ENCODE measurements at regions not wholly inside any gene's neighbourhood (a gene's known extent, or its start where the extent isn't known, plus 50 kb on each side); places are given as distances from the start of the nearest gene placed in this dataset.

DNA sequence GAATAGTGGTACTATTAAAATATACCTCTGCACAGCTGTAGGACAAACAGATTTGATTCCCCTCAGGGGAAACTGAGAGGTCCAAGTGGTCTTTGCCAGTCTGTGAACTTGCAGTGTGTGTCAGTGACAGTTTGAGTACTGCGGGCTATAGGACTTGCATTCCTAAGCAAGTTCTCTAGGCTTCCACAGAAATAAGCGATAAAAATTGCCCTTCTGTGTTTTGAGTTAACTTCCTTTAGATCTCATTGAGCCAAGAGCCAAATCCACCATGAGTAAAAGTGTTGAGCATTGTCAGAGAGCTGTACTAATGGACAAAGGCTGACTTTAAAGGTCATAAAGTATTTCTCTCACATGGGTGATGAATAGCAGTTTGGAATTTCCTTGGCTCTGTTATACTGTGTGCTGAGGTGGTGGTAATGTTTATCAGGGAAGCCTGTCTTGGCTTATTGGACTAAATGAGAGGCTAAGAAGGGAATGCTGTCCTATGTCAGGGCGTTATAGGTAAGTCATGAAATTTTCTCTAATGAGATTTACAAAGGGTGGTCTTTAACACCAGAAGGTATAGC lies 122.6 kb upstream of the MAP3K7 start:
- TF ChIP-seq, protein P1, sequence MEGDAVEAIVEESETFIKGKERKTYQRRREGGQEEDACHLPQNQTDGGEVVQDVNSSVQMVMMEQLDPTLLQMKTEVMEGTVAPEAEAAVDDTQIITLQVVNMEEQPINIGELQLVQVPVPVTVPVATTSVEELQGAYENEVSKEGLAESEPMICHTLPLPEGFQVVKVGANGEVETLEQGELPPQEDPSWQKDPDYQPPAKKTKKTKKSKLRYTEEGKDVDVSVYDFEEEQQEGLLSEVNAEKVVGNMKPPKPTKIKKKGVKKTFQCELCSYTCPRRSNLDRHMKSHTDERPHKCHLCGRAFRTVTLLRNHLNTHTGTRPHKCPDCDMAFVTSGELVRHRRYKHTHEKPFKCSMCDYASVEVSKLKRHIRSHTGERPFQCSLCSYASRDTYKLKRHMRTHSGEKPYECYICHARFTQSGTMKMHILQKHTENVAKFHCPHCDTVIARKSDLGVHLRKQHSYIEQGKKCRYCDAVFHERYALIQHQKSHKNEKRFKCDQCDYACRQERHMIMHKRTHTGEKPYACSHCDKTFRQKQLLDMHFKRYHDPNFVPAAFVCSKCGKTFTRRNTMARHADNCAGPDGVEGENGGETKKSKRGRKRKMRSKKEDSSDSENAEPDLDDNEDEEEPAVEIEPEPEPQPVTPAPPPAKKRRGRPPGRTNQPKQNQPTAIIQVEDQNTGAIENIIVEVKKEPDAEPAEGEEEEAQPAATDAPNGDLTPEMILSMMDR (IDR thresholded peaks at IDR 0.05; ENCODE audit: borderline replicate concordance, insufficient read depth, low read depth, low read length) = no peak
- no peak overlapping the region for H3K4me3 ChIP-seq (ENCODE audit: low read depth, low read length)

DNA sequence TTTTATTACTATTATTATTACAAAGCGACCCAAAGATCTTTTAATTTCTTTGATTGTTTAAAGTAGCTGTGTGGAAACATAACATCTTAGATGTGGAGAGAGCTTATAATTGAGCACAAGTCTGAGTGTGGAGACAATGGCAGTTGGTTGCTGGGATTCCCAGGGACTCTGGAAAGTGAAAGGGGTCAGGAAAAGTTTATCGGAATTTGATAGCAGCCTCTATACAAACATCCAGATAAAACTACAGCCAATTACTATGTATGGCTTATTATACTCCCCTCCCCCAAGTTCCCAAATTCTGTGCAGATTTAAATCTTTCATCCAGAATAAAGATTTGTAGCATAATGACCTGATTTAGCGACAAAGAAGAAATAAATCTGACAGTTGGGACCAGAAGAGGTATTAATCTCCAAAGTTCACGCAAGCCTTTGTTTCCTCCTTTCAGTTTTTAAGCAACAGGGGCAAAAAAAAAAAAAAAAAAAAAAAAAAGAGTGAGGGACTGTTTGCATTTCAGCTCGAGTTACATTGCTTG lies 121.4 kb upstream of the MAP3K7 start:
- no peak overlapping the region for H3K4me3 ChIP-seq (ENCODE audit: low read depth, low read length)
- TF ChIP-seq, protein P1 (IDR thresholded peaks at IDR 0.05; ENCODE audit: borderline replicate concordance, insufficient read depth, low read depth, low read length) = no peak

DNA sequence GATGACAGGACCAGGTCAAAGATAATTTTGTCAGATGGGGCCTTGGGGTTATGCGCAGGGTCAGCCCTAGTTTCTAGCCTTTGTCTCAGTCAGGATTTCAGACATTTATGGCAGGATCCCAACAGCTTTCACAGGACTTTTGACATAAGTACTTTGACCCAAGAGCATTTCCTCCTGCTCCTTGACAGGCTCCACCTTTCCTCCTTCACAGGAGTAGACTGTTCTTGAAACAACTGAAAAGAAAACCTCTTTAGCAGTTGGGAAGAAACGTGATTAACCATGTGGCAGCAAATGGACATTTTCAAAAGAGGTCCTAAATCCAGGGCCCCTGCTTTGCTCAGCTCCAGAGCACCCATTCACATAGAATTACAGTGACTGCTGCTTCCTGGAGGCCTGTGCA lies 120.4 kb upstream of the MAP3K7 start:
- no peak overlapping the region for H3K4me3 ChIP-seq (ENCODE audit: low read depth, low read length)
- TF ChIP-seq, protein P1 (IDR thresholded peaks at IDR 0.05; ENCODE audit: borderline replicate concordance, insufficient read depth, low read depth, low read length) = no peak

- no peak overlapping the region for H3K4me3 ChIP-seq (ENCODE audit: low read depth, low read length)
Measured at GRCh38 chr6:90703336-90703735, 116.5 kb upstream of the MAP3K7 start.

GRCh38 chr6:90701926-90702325 lies 115.1 kb upstream of the MAP3K7 start:
- TF ChIP-seq, protein P1 (IDR thresholded peaks at IDR 0.05; ENCODE audit: borderline replicate concordance, insufficient read depth, low read depth, low read length) = no peak
- no peak overlapping the region for H3K4me3 ChIP-seq (ENCODE audit: low read depth, low read length)

More at GRCh38 chr6:90703336-90703735, 116.5 kb upstream of the MAP3K7 start:
- TF ChIP-seq, protein P1 (IDR thresholded peaks at IDR 0.05; ENCODE audit: borderline replicate concordance, insufficient read depth, low read depth, low read length) = no peak

DNA sequence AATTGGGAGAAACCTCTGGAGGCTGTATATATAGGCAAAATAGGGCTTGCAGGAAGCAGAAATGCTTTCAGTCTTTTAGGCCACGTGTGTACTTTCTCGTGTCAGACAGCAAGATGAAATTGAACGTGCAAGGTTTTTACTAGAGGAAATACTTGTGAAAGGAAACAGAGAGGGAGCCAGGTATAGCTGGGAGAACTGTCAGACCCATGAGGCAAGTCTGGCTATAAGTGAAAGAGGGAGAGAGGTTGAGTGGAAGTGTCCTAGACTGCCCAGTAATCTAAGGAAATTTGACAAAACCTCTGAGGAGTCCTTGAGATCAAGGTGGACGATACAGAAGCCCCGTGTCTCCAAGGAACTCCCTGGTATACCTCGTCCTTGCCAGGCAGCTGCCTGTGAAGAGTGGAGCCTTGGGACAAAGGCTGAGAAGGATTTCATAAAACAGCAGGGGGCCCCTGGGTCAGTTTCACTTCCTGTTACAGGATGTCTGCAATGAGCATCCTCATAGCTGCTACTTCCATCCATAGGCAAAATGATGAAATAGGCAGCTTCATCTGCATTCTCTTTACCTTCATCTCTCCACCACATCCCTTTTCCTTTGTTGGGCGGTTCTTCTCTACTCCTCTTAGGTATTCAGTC lies 114.4 kb upstream of the MAP3K7 start:
- TF ChIP-seq, protein P1 (IDR thresholded peaks at IDR 0.05; ENCODE audit: borderline replicate concordance, insufficient read depth, low read depth, low read length) = no peak

GRCh38 chr6:90695316-90695715 lies 108.4 kb upstream of the MAP3K7 start:
- no peak overlapping the region for H3K4me3 ChIP-seq (ENCODE audit: low read depth, low read length)
- TF ChIP-seq, protein P1 (IDR thresholded peaks at IDR 0.05; ENCODE audit: borderline replicate concordance, insufficient read depth, low read depth, low read length) = no peak

More for the DNA sequence above, 114.4 kb upstream of the MAP3K7 start:
- no peak overlapping the region for H3K4me3 ChIP-seq (ENCODE audit: low read depth, low read length)

All from GM12875 (cell line).